GM03348 (cell line): ENCODE measurements at regions not wholly inside any gene's neighbourhood (a gene's known extent, or its start where the extent isn't known, plus 50 kb on each side); places are given as distances from the start of the nearest gene placed in this dataset.
A peak's percentile ranks its signal among the peaks of the same experiment; 100 is the strongest.
"Not testable (repeated sequence)": the region's sequence is repeated elsewhere in the genome, so short reads cannot be mapped to it uniquely, and the experiment has no call there.

Experiments used
- DNase-seq: peaks from one replicate; pipeline ENCODE4 v3.0.0; 2012; ENCODE audit warnings: low spot score

DNA sequence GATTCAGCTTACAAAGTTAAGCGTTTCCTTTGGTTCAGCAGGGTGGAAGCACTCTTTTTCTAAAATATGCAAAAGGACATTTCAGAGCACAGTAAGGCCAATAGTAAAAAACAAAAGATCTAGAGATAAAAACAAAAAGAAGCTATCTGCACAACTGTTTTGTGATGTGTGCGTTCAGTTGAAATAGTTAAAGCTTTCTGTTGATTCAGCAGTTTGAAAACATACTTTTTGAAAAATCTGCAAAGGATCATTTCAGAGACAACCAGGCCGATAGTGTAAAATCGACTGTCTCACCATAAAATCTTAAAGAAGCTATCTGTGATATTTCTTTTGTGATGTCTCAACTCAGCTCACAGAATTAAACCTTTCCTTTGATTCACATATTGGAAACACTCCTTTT is 300.0 kb upstream of the ALG10B start:
- no peak for DNase-seq

DNA sequence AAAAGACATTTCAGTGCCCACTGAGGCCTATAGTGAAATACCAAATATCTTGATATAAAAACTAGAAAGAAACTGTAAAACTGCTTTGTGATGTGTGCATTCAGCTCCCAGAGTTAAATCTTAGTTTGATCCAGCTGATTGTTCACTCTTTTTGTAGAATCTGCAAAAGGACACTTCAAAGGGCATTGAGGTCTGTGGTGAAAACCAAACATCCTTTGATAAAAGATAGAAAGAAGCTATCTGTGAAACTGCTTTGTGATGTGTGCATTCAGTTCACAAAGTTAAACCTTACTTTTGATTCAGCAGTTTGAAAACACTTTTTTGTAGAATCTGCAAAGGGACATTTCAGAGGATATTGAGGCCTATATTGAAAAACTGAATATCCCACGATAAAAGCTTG is 290.7 kb upstream of the ALG10B start:
- DNase-seq: no peak

DNA sequence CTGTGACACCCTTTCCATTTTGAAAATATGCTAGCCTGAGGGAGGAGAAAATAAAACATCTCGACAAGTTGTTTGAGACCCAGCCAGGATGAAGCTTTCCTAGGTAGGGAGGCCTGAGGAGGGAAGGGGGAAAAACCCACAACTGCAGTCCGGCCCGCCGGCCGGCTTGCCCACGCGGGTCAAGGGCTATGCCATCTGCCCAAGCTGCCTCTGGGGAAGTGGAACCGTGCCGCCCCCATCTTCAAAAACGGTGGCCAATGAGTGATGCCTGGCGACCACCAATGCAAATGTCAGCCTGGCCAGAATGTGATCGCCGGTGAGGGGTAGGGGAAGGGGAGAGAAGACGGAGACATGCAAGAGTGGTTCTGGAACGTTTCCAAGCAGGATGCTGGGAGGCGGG is 263.5 kb upstream of the ALG10B start:
- DNase-seq: no peak

DNA sequence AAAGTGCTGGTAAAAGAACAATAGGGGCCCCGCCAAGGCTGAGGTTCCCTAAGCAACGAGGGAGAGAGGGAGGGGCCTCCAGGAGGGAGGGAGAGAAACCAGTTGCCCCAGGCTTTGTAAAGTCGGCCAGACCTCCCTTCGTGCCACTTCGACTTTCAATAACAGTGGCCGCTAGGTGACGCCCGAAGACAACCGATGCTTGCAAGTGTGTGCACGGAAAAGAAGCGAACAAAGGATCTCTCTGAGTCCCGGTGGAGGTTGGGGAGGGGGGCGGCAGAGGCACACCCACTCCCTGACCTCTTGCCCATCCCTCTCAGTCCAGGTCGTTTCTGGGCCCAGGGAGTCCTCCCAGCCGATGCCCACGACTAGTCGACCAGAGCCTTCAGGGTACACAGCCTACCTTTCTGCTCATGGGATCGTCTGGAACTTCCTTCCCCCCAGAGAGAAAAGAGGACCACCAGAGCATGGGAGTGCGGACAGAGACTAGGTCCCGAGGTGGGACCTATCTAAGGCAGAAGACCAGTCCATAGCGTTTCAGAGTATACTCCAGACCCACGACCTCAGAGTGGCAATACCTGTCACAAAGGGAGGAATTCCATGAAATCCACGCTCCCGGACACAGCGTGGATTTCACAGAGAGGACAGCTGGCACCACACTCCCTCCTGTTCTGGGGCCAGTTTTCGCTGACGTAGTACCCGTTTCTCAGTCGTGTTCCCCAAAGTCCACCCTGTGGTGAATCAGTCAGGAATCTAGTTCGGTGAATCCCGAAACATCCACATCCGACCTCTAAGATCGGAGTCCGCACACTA is 262.7 kb upstream of the ALG10B start:
- no peak for DNase-seq

DNA sequence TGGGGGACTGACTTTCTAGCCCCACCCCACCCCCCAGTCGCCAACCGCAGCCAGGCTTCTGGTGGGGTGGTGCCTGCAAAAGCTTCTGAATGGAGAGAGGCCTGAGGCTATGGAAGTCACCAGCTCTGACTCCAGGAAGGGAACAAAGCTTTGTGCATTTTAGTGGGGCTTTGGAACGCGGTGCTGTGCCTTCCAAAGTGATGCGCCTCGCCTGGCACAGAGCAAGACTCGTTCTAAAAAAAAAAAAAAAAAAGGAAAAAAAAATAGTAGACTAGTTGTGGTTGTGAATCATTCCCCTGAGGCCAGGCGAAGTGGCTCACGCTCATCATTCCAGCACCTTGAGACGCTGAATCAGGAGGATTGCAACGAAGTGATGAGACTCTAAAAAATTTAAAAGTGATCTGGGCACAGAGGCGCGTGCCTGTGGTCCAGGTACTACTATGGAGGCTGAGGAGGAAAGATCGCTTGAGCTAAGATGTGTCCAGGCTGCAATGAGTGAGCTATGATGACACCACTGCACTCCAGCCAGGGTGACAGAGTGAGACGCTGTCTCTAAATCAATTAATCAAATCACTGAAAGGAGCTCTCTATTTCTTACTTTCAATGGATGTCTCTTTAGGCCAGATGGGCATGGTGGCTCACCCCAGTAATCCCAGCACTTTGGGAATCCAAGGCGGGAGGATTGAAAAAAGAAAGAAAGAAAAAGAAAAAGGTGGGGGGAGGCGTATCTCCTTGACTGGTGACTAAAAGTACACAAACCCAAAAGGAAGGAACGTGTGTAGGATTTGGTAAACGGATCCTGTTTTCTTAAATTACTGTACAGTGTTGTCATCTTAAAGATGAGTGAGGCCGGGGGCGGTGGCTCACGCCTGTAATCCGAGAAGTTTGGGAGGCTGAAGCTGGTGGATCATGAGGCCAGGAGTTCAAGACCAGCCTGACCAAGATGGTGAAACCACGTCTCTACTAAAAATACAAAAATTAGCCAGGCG is 259.6 kb upstream of the ALG10B start:
- no peak for DNase-seq

DNA sequence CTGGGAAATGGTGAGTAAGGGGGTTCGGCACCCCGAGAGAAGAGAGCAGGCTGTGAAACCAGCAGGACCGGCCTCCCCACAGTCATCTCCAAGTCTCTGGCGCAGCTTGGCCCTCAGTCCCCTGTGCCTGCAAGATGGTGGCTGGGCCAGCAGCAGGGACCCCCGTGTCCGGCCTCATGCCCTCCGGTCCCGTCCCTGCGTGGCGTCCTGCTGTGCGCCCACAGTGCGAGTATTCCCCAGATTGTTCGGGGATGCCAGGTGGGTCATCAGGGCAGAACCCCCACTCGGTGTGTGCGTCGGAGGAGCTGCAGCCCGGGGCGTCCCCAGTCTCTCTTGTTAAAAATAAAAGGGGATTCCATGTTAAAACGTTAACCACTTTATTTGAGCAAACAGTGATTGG is 216.9 kb upstream of the ALG10B start:
- no peak for DNase-seq

DNA sequence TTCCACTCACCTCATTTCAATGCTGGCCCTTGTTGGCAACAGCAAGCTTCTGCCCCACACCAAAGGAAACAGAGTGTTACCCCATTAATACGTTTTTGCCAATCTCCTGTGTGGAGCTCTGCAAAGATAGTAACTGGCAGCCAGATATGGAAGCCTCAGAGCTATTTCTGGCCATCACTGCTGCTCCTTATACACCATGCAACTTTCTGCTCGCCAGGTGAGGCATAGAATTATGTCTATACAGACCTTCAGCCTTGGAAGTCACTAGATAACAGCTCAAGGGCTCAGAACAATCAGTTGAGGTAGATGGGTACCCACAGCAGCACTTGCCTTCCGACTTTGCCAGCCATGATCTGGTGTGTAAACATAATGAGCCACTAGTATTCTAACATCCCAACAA is 214.8 kb upstream of the ALG10B start:
- DNase-seq: no peak

DNA sequence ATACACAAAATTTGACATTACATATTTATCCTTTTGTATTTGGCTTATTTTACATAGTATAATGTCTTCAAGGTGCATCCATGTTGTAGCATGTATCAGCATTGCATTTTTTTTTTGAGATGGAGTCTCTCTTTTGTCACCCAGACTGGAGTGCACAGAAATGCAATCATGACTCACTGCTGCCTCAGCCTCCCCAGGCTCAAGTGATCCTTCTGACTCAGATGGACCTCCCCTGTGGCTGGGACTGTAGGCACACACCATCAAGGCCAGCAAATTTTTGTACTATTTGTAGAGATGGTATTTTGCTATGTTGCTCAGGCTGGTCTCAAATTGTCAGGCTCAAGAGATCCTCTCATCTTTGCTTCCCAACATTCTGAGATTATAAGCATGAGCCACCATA is 214.4 kb upstream of the ALG10B start:
- no peak for DNase-seq

DNA sequence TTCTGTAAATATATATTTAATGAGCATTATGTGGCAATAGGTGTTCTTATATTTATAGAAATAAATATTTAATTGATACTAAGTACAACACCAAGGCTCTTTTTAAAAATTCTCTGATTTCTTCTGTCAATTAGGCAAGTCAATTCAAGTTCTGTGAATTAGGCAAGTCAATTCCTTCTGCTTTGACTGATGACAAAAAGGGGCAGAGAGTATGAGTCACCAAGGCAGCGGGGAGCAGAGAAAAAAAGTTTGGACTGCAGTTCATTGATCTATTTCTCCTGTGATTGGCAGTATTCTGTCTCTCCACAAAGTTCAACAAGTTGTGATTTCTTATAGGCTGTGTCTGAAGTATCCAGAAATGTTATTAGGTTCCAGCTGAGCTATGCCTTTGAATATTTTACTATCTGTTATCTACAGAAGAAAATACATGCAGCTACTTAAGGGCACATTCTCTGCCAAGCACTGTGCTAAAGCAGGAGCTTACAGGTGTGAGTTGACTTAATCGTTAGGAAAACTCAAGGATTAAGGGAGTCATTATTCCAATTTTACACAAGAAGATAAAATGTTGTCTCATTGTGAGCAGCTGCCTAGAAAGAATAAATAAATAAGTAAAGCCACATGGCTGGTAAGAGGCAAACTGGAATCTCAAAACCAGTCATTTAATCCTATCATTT is 206.4 kb upstream of the ALG10B start:
- DNase-seq: no peak

DNA sequence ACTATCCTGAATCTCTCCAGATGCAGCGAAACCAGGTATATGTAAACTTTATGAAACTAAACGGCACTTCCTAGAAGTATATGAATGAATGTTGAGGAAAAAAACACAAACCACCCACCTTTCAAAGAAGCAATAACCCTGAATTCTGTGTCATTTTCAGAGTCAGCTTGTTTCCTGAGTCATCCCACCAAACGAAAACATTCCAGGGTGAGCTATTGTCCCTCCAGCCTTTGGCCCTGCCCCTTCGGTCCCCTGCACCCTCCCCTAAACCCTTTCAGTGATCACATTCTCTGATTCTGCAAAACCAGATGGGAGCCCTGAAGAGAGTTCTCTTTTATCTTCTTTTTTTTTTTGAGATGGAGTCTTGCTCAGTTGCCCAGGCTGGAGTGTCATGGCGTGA is 202.6 kb upstream of the ALG10B start:
- no peak for DNase-seq

DNA sequence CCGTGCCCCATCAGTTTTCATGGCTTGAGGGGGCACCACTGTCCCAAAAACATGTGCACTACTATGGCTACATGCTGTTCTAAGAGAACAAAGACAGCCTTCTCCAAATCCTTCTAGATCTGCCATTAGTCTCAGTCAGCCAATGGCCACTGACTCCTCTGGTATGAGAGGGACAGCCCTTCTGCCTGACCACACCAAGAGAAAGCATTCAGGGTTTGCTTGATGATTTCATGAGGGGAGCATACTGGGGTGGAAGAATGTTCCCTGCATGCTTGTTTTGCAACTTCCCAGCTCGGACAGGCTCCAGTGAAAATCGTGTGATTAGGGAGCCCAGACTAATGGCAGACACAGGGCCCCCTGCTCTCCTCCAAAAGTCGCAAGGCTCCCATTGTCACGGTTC is 199.6 kb upstream of the ALG10B start:
- DNase-seq: no peak

DNA sequence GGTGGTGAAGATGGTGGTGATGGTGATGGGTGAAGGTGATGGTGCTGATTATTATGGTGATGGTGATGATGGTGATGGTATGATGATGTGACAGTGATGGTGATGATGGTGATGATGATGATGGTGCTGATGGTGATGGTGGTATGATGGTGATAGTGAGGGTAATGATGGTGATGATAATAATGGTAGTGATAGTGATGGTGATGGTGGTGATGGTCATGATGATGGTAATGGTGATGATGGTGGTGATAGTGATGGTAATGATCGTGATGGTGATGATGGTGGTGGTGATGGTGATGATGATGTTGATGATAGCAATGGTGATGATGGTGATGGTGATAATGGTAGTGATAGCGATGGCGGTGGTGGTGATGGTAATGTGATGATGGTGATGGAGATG is 197.9 kb upstream of the ALG10B start:
- DNase-seq: no peak

DNA sequence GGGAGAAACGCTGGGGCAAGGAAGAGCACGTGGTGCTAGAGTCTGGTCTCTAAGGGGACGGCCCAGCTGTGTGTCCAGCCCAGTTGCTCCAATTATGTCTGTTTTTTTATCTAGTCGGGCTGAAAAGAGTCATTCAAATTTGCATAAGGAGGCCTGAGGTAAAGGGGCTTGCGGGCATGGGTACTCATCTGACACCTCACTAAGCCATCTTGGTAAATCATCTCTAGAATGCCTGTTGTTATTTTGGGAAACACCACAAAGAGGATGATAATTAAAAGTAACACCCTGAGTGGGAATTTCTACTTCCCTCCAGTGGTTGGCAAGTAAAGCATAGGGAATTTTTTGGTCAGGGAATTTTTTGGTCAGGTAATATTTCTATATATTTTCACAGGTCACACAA is 196.1 kb upstream of the ALG10B start:
- DNase-seq: no peak

DNA sequence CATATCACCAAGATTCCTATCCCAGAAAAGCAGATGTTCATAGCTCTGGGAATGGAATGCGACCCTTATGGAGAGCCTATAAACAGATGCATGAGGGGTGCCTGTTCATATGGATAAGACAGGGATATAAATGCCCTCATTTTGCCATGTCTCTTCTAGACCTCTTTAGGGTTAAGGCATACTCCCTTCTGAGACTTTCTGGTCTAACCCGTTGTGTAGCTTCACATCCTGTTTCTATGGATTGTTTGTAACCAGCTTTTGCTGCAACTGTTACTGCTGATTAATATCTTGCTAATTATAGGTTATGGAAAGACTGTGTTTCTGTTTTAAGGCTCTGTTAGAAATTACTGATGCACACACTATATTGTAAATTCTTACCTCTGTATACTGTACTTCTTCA is 193.5 kb upstream of the ALG10B start:
- not testable (repeated sequence) for DNase-seq

DNA sequence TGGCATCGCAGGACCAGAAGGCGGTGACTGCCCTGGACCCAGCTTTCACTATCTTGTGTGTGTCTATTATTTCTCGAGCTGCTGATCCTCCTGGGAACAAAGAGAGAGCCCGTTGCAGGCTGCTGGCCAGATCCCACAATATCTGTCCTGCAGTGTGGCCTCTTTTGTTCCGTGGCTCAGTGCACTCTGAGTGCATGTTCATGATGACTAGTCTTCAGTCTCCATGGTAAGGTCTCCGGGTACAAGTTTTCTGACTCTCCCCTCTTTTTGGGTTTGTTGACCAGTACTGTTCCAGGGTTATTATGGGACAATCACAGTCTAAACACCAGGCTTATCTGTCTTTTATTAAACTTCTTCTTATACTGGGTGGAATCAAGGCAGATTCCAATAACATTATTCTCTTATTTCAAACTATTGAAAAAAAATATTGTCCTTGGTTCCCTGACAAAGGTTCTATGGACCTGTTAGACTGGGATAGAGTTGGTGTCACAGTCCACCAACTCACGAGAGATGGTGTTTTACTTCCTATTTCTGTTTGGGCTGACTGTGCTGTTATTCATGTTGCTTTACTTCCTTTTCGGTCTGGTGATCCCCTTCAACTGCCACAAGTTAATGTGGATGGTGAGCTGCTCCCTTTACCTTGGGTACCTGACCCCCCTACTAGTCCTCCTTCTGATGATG is 192.9 kb upstream of the ALG10B start:
- no peak for DNase-seq

DNA sequence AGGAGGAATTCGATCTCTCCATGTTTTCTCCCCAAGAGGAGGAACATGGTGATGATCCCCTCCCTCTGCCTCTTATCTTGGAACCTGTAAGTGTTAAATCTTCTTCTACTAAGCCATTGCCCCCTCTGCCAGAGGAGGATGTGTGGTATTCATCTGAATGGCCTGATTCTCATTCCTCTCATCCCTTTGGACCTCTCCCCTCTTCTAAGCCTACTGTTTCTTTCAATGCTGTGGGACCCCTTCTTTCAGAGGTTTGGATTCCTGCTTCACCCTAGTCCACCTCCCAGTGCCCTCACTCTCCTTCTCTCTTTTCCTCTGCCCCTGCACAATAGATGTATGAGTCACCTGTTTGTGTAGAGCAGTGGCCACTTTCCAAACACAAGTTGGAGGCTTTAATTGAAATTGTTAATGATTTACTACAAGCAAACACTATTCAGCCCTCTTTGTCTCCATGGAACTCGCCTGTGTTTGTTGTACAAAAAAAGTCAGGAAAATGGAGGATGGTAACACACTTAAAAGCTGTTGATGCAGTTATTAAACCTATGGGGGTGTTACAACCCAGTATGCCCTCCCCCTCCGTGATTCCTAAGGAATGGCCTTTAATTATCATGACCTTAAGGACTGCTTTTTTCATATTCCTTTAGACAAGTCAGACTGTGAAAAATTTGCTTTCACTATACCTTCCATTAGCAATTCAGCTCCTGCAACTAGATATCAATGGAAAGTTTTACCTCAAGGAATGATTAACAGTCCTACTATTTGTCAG is 192.1 kb upstream of the ALG10B start:
- no peak for DNase-seq

DNA sequence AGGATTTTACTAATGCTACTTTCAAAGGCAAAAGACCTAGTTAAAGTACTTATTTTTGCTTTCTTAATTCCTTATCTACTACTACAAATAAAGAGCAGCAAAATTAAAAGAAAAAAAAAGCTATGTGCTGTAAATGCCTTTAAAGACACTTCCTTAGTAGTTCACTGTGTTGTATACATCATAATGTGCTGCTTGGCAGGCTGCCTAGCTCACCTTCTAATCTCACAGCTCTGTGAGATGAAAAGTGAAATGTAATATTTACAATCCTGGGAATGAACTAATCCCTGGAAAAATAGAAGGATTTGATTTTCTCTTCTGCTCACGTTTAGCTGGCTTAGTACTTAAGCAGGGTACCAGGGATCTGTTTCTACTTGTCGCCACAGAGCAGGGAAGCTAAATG is 184.4 kb upstream of the ALG10B start:
- DNase-seq: no peak

DNA sequence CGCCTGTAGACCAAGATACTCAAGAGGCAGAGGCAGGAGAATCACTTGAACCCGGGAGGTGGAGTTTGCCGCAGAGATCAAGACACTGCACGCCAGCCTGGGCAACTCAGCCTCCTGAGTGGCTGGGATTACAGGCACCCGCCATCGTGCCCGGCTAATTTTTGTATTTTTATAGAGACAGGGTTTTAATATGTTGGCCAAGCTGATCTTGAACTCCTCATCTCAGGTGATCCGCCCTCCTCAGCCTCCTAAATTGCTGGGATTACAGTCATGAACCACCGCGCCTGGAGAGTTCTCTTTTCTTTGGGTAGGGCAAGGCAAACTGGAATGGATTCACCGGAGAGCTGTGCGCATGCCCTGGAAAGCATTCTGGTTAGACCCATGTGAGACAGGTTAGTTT is 179.3 kb upstream of the ALG10B start:
- DNase-seq: no peak

DNA sequence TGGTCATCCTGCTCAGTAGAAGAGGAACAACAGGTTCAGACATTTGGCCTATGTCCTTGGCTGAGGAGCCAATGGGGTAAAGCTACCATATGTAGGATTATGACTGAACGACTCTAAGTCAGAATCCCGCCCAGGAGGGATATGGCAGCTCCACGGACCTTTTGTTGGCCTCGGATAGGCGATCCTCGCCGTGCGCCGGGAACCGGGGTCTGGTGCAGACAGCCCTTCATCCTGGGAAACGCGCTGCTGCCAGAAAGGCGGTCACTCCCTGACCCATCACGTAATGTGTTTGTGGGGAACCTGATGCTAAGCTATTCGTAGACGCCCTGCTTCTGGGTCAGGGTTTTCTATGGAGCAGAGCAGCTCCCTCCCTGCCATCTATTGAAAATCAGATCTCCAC is 178.9 kb upstream of the ALG10B start:
- DNase-seq: peak; percentile 4

DNA sequence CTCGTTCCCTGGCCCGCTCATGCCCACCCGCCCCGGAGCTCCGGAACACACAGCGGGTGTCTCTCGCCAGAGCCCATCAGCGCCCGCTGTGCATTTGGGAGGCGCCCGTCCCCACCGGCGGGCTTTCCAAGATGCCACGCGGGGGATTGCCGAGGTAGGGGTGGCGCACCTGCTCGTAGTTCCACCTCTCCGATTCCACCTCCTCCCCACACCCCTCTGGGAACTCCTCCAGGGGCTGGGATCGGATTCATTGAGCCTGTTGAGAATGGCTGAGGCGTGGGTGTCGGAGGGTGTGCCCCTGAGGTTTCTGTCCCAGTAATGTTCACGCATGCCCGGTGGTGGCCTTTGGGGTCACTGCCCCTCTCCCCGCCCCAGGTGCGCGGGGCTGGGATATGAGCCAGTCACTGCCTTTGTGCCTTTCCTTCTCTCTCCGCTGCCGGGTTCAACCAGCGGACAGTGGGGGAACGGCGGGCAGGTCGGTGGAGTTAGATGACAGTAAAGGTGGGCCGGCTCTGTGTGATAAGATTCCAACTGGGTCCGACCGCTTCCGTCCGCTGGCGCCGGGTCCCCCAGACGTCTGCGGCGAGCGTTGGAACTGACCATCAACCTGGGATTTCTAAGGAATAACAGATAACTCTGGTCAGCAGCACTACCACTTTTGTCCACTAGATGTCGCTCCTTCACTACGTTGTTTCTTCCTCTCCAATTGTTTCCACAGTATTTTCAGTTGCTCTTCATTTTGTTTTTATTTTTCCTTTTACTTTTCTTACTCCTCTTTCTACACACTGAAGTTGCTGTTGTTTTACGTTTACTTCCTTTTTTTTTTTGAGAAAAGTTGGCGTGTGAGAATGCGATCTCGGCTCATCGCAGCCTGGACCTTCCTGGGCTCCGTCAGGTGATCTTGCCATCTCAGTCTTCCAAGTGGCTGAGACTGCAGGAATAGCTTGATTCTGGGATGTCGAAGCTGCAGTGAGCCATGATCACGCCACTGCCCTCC is 178.1 kb upstream of the ALG10B start:
- DNase-seq: peak; percentile 83
